OCI-LY3 (cell line): ENCODE measurements at regions not wholly inside any gene's neighbourhood (a gene's known extent, or its start where the extent isn't known, plus 50 kb on each side); places are given as distances from the start of the nearest gene placed in this dataset.

Experiments
- H2AFZ ChIP-seq: fragments of 200-600, 300-600 bp; shearing (Covaris generic); 2 replicates; pipeline ENCODE4 v1.6.0; 2014; ENCODE audit warnings: antibody characterized with exemption, low read depth, low read length
- H3K27ac ChIP-seq: fragments of 200-600, 300-600 bp; sonication (generic); 2 replicates; pipeline ENCODE4 v1.5.1; 2014; ENCODE audit warnings: mild to moderate bottlenecking, low read length, moderate library complexity, mixed read lengths
- H3K27me3 ChIP-seq: fragments of 200-600, 300-600 bp; sonication (generic); 2 replicates; pipeline ENCODE4 v1.6.1; 2014; ENCODE audit warnings: low read depth, low read length, mixed read lengths
- H3K36me3 ChIP-seq: fragments of 200-600, 300-600 bp; sonication (generic); replicated peaks from 2 replicates; pipeline ENCODE3; 2014; ENCODE audit warnings: low read depth, low read length, mixed read lengths
- H3K4me1 ChIP-seq: fragments of 300-600, 200-600 bp; sonication (generic); 2 replicates; pipeline ENCODE4 v1.6.1; 2014; ENCODE audit warnings: low read length, mixed read lengths
- H3K4me2 ChIP-seq: fragments of 200-600, 300-600 bp; sonication (generic); 2 replicates; pipeline ENCODE4 v1.6.1; 2014; ENCODE audit warnings: low read length, mixed read lengths
- H3K4me3 ChIP-seq: fragments of 300-600, 200-600 bp; sonication (generic); 2 replicates; pipeline ENCODE4 v1.5.1; 2014; ENCODE audit warnings: antibody characterized with exemption, mild to moderate bottlenecking, low read length, moderate library complexity
- H3K79me2 ChIP-seq: fragments of 300-600, 200-600 bp; shearing (Covaris generic); 2 replicates; pipeline ENCODE4 v1.6.1; 2014; ENCODE audit warnings: mild to moderate bottlenecking, low read length, mixed read lengths
- H3K9ac ChIP-seq: fragments of 300-600, 200-600 bp; shearing (Covaris generic); 2 replicates; pipeline ENCODE4 v1.6.0; 2014; ENCODE audit warnings: mild to moderate bottlenecking, low read length, moderate library complexity
- H3K9me3 ChIP-seq: fragments of 200-600, 300-600 bp; shearing (Covaris generic); 2 replicates; pipeline ENCODE4 v1.6.1; 2014; ENCODE audit warnings: low read length, mixed read lengths; ENCODE audit not compliant: insufficient read depth
- H4K20me1 ChIP-seq: fragments of 200-600, 300-600 bp; sonication (generic); 2 replicates; pipeline ENCODE4 v1.6.1; 2016; ENCODE audit warnings: low read length, mixed read lengths; ENCODE audit not compliant: insufficient read depth
- EZH2phosphoT487 ChIP-seq: fragments of 200-600 bp; shearing (Covaris generic); IDR thresholded peaks from 2 replicates; pipeline ENCODE4 v1.6.1; 2018; ENCODE audit warnings: antibody characterized with exemption, mixed run types, low read depth
- TF ChIP-seq, protein P1 (sequence below): fragments of 200-600, 300-600 bp; sonication (generic); IDR thresholded peaks from 2 replicates; pipeline ENCODE4 v1.5.1; 2014; ENCODE audit warnings: antibody characterized with exemption, low read length, low read depth

DNA sequence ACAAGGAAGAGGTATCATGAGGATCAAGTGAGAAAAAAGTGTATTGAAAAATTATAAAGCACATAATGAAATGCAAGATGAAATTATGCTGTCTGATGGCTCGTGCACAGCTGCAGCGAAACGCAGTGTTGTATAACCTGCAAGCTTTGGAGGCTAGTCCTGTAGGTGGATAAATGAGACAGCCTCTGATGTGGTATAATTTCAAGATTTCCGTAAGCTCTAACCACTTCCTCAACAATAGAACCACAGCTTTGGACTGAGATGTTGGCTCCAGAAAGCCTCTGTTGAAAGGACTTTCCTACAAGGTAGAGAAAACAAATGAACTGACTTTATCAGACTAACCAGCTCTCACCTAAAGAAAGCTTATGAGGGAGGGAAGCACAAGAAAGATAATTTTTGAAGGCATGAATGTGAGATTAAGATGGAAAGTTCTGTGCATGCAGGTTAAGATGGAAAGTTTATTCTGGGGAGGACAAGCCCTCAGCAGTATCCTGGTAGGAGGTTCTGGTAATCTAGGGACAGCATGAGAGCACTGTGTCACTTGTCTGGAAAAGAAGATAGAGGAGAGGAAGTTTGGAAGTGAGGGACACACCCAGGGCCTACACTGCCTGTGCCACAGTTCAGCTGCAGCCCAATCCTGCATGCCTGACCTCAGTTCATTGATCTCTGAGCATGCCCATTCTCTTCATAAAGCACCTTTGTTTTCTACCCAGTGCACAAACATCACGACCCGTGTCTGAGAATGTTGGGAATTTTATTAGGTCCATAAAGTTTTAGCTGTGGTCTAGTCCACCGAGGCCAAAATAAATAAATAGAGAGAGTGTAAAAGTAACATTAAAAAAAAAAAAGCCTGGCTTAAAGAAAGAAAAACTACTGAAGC lies 161.5 kb upstream of the SFRP2 start:
- peak overlapping the region; percentile 16; the same call in 1 of the 2 replicates for H3K4me3 ChIP-seq
- H3K9ac ChIP-seq = no peak overlapping the region
- H3K9me3 ChIP-seq = no peaks in the 10 kb centered on the region
- no peaks in the 10 kb centered on the region for H3K36me3 ChIP-seq
- H4K20me1 ChIP-seq = no peaks in the 10 kb centered on the region
- peaks cover 27% of the 10 kb centered on the region for H3K4me1 ChIP-seq
- H3K79me2 ChIP-seq = no peaks in the 10 kb centered on the region
- 0 out of 2 replicates have a peak, but pooled peaks cover 4% of the 10 kb centered on the region for H3K27me3 ChIP-seq
- H2AFZ ChIP-seq = no peak overlapping the region
- TF ChIP-seq, protein P1, sequence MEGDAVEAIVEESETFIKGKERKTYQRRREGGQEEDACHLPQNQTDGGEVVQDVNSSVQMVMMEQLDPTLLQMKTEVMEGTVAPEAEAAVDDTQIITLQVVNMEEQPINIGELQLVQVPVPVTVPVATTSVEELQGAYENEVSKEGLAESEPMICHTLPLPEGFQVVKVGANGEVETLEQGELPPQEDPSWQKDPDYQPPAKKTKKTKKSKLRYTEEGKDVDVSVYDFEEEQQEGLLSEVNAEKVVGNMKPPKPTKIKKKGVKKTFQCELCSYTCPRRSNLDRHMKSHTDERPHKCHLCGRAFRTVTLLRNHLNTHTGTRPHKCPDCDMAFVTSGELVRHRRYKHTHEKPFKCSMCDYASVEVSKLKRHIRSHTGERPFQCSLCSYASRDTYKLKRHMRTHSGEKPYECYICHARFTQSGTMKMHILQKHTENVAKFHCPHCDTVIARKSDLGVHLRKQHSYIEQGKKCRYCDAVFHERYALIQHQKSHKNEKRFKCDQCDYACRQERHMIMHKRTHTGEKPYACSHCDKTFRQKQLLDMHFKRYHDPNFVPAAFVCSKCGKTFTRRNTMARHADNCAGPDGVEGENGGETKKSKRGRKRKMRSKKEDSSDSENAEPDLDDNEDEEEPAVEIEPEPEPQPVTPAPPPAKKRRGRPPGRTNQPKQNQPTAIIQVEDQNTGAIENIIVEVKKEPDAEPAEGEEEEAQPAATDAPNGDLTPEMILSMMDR = no peak
- TF ChIP-seq EZH2phosphoT487 = no peak
- H3K27ac ChIP-seq = no peak overlapping the region
- peak overlapping the region; percentile 56 for H3K4me2 ChIP-seq

DNA sequence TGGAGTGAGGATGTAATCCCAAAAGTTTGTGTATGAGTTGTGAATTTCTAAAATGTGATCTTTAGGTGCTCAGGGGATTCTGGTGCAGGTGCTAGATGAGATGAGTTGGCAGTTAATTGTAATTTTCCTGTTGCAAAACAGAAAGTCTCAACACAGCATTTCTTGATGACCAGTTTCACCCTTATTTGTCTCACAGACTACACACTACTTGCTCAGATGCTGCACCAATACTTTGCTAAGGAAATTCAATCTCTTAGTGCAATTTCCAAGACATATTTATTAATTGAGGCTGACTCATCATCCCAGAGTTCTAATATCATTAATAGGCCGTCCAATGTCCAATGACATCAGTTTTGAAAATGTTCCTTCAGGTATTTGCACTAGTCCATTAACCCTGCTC lies 159.2 kb upstream of the SFRP2 start:
- Histone ChIP-seq H3K4me3 (no peak overlapping the region), H3K27ac (no peak overlapping the region), H3K4me1 (peaks cover 41% of the 10 kb centered on the region), H4K20me1 (no peaks in the 10 kb centered on the region), H3K9me3 (no peaks in the 10 kb centered on the region), H3K27me3 (0 out of 2 replicates have a peak, but pooled peaks cover 4% of the 10 kb centered on the region), H3K9ac (no peak overlapping the region), H3K36me3 (no peaks in the 10 kb centered on the region), H2AFZ (no peak overlapping the region), H3K4me2 (0 out of 2 replicates have a peak overlapping the region, but pooled peaks have one; percentile 2), H3K79me2 (no peaks in the 10 kb centered on the region)
- TF ChIP-seq, protein P1 = no peak
- no peak for TF ChIP-seq EZH2phosphoT487

DNA sequence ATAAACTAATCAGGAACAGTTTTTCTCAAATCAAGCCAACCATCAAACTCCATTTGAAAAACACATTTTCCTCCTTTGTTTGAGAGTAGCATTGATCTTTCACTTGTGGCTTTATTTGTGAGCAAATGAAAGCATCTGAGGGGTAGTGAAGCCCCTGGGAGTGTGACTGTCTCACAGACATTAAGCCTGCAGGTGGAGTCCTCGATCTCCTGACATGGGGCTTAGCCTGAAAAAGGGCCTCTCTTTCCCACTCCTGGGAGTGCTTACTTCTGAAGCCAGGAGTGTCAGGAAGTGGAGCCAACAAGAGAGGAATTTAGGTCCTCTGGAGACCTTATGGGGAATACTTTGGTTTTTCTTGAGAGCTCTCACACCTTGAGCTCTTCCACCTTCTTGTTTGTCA lies 158.2 kb upstream of the SFRP2 start:
- Histone ChIP-seq H3K79me2 (no peaks in the 10 kb centered on the region), H3K27ac (no peak overlapping the region), H3K4me1 (peaks cover 41% of the 10 kb centered on the region), H3K4me3 (no peak overlapping the region), H2AFZ (no peak overlapping the region), H3K27me3 (peaks cover 5% of the 10 kb centered on the region), H3K4me2 (no peak overlapping the region), H3K9ac (no peak overlapping the region), H4K20me1 (no peaks in the 10 kb centered on the region), H3K36me3 (no peaks in the 10 kb centered on the region), H3K9me3 (no peaks in the 10 kb centered on the region)
- TF ChIP-seq, protein P1 = peak; percentile 21; the same call in 1 of the 2 replicates
- no peak for TF ChIP-seq EZH2phosphoT487

DNA sequence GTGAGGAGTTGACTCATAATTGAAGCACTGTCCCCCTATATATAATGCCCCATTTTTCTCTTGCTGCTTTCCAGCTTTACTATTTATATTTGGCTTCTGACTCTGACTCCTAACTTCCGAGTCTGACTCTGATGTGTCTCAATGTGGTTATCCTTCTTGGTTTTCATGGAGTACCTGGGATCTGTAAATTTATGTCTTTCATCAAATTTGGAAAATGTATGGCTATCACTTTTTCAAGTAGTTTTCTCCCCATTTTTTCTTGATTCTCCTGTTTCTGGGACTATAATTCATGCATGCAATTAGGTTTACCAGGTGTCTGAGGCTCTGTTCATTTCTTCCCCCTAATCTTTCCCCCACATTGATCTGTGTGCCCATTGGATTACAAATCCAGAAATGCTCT lies 156.8 kb upstream of the SFRP2 start:
- Histone ChIP-seq H3K27me3 (peaks cover 16% of the 10 kb centered on the region), H3K4me3 (no peak overlapping the region), H3K27ac (no peak overlapping the region), H3K9ac (no peak overlapping the region), H3K36me3 (no peaks in the 10 kb centered on the region), H2AFZ (no peak overlapping the region), H4K20me1 (no peaks in the 10 kb centered on the region), H3K9me3 (no peaks in the 10 kb centered on the region), H3K79me2 (no peaks in the 10 kb centered on the region), H3K4me2 (no peak overlapping the region), H3K4me1 (peaks cover 41% of the 10 kb centered on the region)
- TF ChIP-seq EZH2phosphoT487 = no peak
- TF ChIP-seq, protein P1 = no peak
